Spleen (tissue), 11 donors: ENCODE measurements at regions not wholly inside any gene's neighbourhood (a gene's known extent, or its start where the extent isn't known, plus 50 kb on each side); places are given as distances from the start of the nearest gene placed in this dataset.

ENCODE experiments used
- DNase-seq: peaks from one replicate; pipeline ENCODE4 v3.0.0-alpha.2; 2020
- H3K27ac ChIP-seq, 8 donors: fragments of 200-600 bp; sonication (generic) in 7 of 8; 1 replicate in 4 of 8; 2 replicates in 4 of 8; pipeline versions ENCODE4 v1.5.0 to v1.8.0; 2016 to 2021; ENCODE audit warnings: inconsistent platforms in 4 of 8, mild to moderate bottlenecking in 4 of 8, moderate library complexity in 1 of 8
- H3K27me3 ChIP-seq, 7 donors: fragments of 200-600 bp; sonication (generic) in 6 of 7; replicated peaks in 1 of 7; 1 replicate in 4 of 7; 2 replicates in 3 of 7; pipeline versions ENCODE4 v1.5.0 to v1.8.0; 2016 to 2021; ENCODE audit warnings: inconsistent platforms in 3 of 7, mild to moderate bottlenecking in 1 of 7
- H3K36me3 ChIP-seq, 6 donors: fragments of 200-600 bp; sonication (generic) in 5 of 6; 1 replicate in 4 of 6; 2 replicates in 2 of 6; pipeline versions ENCODE4 v1.5.0 to v1.8.0; 2016 to 2021; ENCODE audit warnings: inconsistent platforms in 2 of 6
- H3K4me1 ChIP-seq, 6 donors: fragments of 200-600 bp; sonication (generic) in 5 of 6; 1 replicate in 3 of 6; 2 replicates in 3 of 6; pipeline versions ENCODE4 v1.5.0 to v1.8.0; 2016 to 2021; ENCODE audit warnings: inconsistent platforms in 3 of 6
- H3K4me3 ChIP-seq, 8 donors: fragments of 200-600 bp; sonication (generic) in 7 of 8; 1 replicate in 4 of 8; 2 replicates in 4 of 8; pipeline versions ENCODE4 v1.5.0 to v1.8.0; 2016 to 2021; ENCODE audit warnings: inconsistent platforms in 4 of 8, mild to moderate bottlenecking in 4 of 8, moderate library complexity in 2 of 8
- H3K9me3 ChIP-seq, 8 donors: fragments of 200-600 bp; sonication (generic) in 7 of 8; 1 replicate in 4 of 8; 2 replicates in 4 of 8; pipeline versions ENCODE4 v1.5.0 to v1.8.0; 2016 to 2021; ENCODE audit warnings: inconsistent platforms in 4 of 8
- POLR2A ChIP-seq, 3 donors: fragments of 450-650 bp; IDR thresholded peaks; one replicate each; pipeline ENCODE4 v1.5.1; 2017; ENCODE audit warnings: antibody characterized with exemption in 3 of 3, mild to moderate bottlenecking in 1 of 3
- POLR2AphosphoS5 ChIP-seq, 3 donors: sonication (generic); formaldehyde crosslinking; IDR thresholded peaks; one replicate each; pipeline ENCODE4 v1.5.1; 2017; ENCODE audit warnings: antibody characterized with exemption in 3 of 3
- WGBS, 5 donors: extraction: QIAGEN DNeasy Blood & Tissue Kit in 3 of 5; methylation state at CpG; one replicate each; pipeline versions ENCODE4 v1.1.5 to v1.1.7; 2013 to 2018; 5-methylcytosine and 5-hydroxymethylcytosine counted together
- intact Hi-C: fragments of 100-400 bp; cut with DNase I; formaldehyde crosslinking; loops from one replicate; pipeline ENCODE4 v1.15.0; 2023; ENCODE audit warnings: low total_unique reads
- TF ChIP-seq, protein P1 (sequence below), 11 experiments: fragments of 200-600 bp in 7 of 11; fragments of 450-650 bp in 4 of 11; sonication (generic) in 4 of 11; IDR thresholded peaks in 8 of 11; conservative IDR thresholded peaks in 3 of 11; 1 replicate in 7 of 11; 2 replicates in 4 of 11; pipeline versions ENCODE4 v1.4.0 to v1.8.0; 2016 to 2021; ENCODE audit warnings: antibody characterized with exemption in 11 of 11, inconsistent platforms in 4 of 11, mild to moderate bottlenecking in 1 of 11
- donor health status: healthy with polysubstance abuse.
- donor health status: DM: no; HTN: no; CAD: no; lungs with moderate emphysema.
- donor health status: DM: no; HTN: no; CAD: no.
- donor health status: Bipolar disorder and iron deficiency.
- donor health status: healthy.
- donor health status: DM: no; HTN: no; CAD: no.
- donor health status: DM: yes; HTN: yes; CAD: no.

- no peaks in the 10 kb centered on the region for H3K36me3 ChIP-seq
- H3K9me3 ChIP-seq: peaks cover 0 to 52% (median 35%) of the 10 kb centered on the region in 8 donors
- DNase-seq: no peak
- intact Hi-C loops: no loop called here
- no peaks in the 10 kb centered on the region for H3K27me3 ChIP-seq
- no peak overlapping the region for H3K27ac ChIP-seq
- no peak for TF ChIP-seq POLR2AphosphoS5 (IDR thresholded peaks at IDR 0.05)
- TF ChIP-seq POLR2A (IDR thresholded peaks at IDR 0.05): no peak
- TF ChIP-seq, protein P1, sequence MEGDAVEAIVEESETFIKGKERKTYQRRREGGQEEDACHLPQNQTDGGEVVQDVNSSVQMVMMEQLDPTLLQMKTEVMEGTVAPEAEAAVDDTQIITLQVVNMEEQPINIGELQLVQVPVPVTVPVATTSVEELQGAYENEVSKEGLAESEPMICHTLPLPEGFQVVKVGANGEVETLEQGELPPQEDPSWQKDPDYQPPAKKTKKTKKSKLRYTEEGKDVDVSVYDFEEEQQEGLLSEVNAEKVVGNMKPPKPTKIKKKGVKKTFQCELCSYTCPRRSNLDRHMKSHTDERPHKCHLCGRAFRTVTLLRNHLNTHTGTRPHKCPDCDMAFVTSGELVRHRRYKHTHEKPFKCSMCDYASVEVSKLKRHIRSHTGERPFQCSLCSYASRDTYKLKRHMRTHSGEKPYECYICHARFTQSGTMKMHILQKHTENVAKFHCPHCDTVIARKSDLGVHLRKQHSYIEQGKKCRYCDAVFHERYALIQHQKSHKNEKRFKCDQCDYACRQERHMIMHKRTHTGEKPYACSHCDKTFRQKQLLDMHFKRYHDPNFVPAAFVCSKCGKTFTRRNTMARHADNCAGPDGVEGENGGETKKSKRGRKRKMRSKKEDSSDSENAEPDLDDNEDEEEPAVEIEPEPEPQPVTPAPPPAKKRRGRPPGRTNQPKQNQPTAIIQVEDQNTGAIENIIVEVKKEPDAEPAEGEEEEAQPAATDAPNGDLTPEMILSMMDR (IDR thresholded peaks at IDR 0.05 in 8 of 11, conservative IDR thresholded peaks at IDR 0.05 in 3 of 11): no peak
- H3K4me1 ChIP-seq: no peaks in the 10 kb centered on the region
- 40 to 57% (median 46%) methylated on average over 3 of the region's 3 CpGs for WGBS, 5 donors
- no peak overlapping the region for H3K4me3 ChIP-seq
Observed at GRCh38 chr7:68914006-68914405, 684.3 kb upstream of the AUTS2 start.

DNA sequence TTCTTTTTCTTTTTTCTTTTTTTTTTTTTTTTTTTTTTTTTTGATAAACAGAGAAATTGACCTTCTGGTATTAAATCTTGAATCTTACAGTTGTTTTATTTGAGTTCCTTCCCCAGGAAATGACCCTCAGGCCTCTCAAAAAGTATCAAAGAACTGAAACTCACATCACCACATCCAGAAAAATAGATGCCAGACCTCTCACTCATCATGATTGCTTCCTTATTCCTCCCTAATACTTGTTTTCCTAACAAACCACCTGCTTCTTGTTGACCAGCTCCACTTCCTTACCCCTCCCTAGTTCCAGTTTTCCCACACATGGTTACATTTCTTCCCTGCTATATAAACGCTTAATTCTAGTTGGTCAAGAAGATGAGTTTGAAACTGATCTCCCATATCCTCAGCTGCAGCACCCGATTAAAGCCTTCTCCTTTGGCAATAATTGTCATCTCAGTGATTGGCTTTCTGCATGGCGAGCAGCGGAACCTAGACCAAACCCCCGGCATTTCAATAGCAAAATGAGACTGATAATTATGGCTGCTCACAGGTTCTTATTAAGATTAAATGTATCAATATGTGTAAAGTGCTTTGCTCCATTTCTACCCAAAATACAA, 681.1 kb upstream of the AUTS2 start:
- Histone ChIP-seq H3K9me3 (peaks cover 0 to 69% (median 51%) of the 10 kb centered on the region in 8 donors), H3K27ac (no peak overlapping the region), H3K36me3 (no peaks in the 10 kb centered on the region), H3K4me1 (no peaks in the 10 kb centered on the region), H3K27me3 (no peaks in the 10 kb centered on the region), H3K4me3 (no peak overlapping the region)
- intact Hi-C loops: no loop called here
- no peak for TF ChIP-seq POLR2AphosphoS5 (IDR thresholded peaks at IDR 0.05)
- TF ChIP-seq, protein P1 (IDR thresholded peaks at IDR 0.05 in 8 of 11, conservative IDR thresholded peaks at IDR 0.05 in 3 of 11): no peak
- DNase-seq: no peak
- WGBS, 5 donors: 85 to 93% (median 87%) methylated on average over 5 of the region's 5 CpGs

GRCh38 chr7:68918621-68919020, 679.7 kb upstream of the AUTS2 start:
- H3K27me3 ChIP-seq: no peaks in the 10 kb centered on the region
- intact Hi-C loops: no loop called here
- peaks cover 0 to 78% (median 56%) of the 10 kb centered on the region in 8 donors for H3K9me3 ChIP-seq
- WGBS, 5 donors: 82 to 97% (median 86%) methylated on average over 2 of the region's 2 CpGs
- TF ChIP-seq, protein P1 (IDR thresholded peaks at IDR 0.05 in 8 of 11, conservative IDR thresholded peaks at IDR 0.05 in 3 of 11): no peak
- TF ChIP-seq POLR2AphosphoS5 (IDR thresholded peaks at IDR 0.05) (no peak), POLR2A (IDR thresholded peaks at IDR 0.05) (no peak)
- no peak overlapping the region for H3K4me3 ChIP-seq
- H3K27ac ChIP-seq: no peak overlapping the region
- DNase-seq: no peak
- no peaks in the 10 kb centered on the region for H3K36me3 ChIP-seq
- no peaks in the 10 kb centered on the region for H3K4me1 ChIP-seq

GRCh38 chr7:68922850-68923249, 675.4 kb upstream of the AUTS2 start:
- Histone ChIP-seq H3K4me3 (no peak overlapping the region), H3K9me3 (peaks cover 0 to 64% (median 41%) of the 10 kb centered on the region in 8 donors), H3K27me3 (no peaks in the 10 kb centered on the region), H3K36me3 (no peaks in the 10 kb centered on the region), H3K4me1 (no peaks in the 10 kb centered on the region), H3K27ac (no peak overlapping the region)
- 40 to 51% (median 48%) methylated on average over 8 of the region's 8 CpGs for WGBS, 5 donors
- DNase-seq: no peak
- no peak for TF ChIP-seq POLR2AphosphoS5 (IDR thresholded peaks at IDR 0.05)
- TF ChIP-seq POLR2A (IDR thresholded peaks at IDR 0.05): no peak
- TF ChIP-seq, protein P1 (IDR thresholded peaks at IDR 0.05 in 8 of 11, conservative IDR thresholded peaks at IDR 0.05 in 3 of 11): no peak
- intact Hi-C loops: no loop called here
